Prostate gland (tissue), 2 donors: ENCODE measurements at regions not wholly inside any gene's neighbourhood (a gene's known extent, or its start where the extent isn't known, plus 50 kb on each side); places are given as distances from the start of the nearest gene placed in this dataset.

Experiments
- CTCF ChIP-seq, 4 experiments: fragments of 200-600 bp in 2 of 4; fragments of 450-650 bp in 2 of 4; sonication (generic) in 2 of 4; IDR thresholded peaks; 1 replicate in 3 of 4; 2 replicates in 1 of 4; pipeline ENCODE4 v1.5.1; 2016 to 2019; ENCODE audit warnings: antibody characterized with exemption in 4 of 4, mild to moderate bottlenecking in 2 of 4, moderate library complexity in 2 of 4
- POLR2A ChIP-seq: fragments of 450-650 bp; IDR thresholded peaks from one replicate; pipeline ENCODE4 v1.6.1; 2016; ENCODE audit warnings: antibody characterized with exemption, mild to moderate bottlenecking
- POLR2AphosphoS5 ChIP-seq: sonication (generic); formaldehyde crosslinking; IDR thresholded peaks from one replicate; pipeline ENCODE4 v1.6.1; 2017; ENCODE audit warnings: antibody characterized with exemption

GRCh38 chr7:94286111-94286510, 108.6 kb upstream of the COL1A2 start:
- no peak for TF ChIP-seq POLR2A
- TF ChIP-seq CTCF (IDR thresholded peaks at IDR 0.05) = no peak
- TF ChIP-seq POLR2AphosphoS5 = no peak
